ENCODE measurements at regions not wholly inside any gene's neighbourhood (a gene's known extent, or its start where the extent isn't known, plus 50 kb on each side); places are given as distances from the start of the nearest gene placed in this dataset.
"Not testable (repeated sequence)": the region's sequence is repeated elsewhere in the genome, so short reads cannot be mapped to it uniquely, and the experiment has no call there.

- no peak for DNase-seq (ENCODE audit: low spot score)
Observed at GRCh38 chr5:1731091-1731639, 68.5 kb downstream of the MRPL36 start.

GRCh38 chr5:1730487-1730847 lies 69.2 kb downstream of the MRPL36 start:
- DNase-seq (ENCODE audit: low spot score), result no peak

GRCh38 chr5:1729641-1730486 lies 69.8 kb downstream of the MRPL36 start:
- no peak for DNase-seq (ENCODE audit: low spot score)

GRCh38 chr5:1728846-1729245 lies 70.8 kb downstream of the MRPL36 start:
- no peak for DNase-seq (ENCODE audit: low spot score)

GRCh38 chr5:1727571-1727970 lies 72.1 kb downstream of the MRPL36 start:
- no peak for DNase-seq (ENCODE audit: low spot score)

GRCh38 chr5:1726956-1727355 lies 72.7 kb downstream of the MRPL36 start:
- DNase-seq (ENCODE audit: low spot score), result no peak

- no peak for DNase-seq (ENCODE audit: low spot score)
Observed at GRCh38 chr5:1726469-1726865, 73.2 kb downstream of the MRPL36 start.

GRCh38 chr5:1725641-1726468 lies 73.8 kb downstream of the MRPL36 start:
- no peak for DNase-seq (ENCODE audit: low spot score)

GRCh38 chr5:1724822-1725602 lies 74.6 kb downstream of the MRPL36 start:
- no peak for DNase-seq (ENCODE audit: low spot score)

GRCh38 chr5:1723957-1724821 lies 75.4 kb downstream of the MRPL36 start:
- no peak for DNase-seq (ENCODE audit: low spot score)

- no peak for DNase-seq (ENCODE audit: low spot score)
Observed at GRCh38 chr5:1723476-1723875, 76.2 kb downstream of the MRPL36 start.

- no peak for DNase-seq (ENCODE audit: low spot score)
Observed at GRCh38 chr5:1722877-1723276, 76.8 kb downstream of the MRPL36 start.

GRCh38 chr5:1720396-1721110 lies 79.1 kb downstream of the MRPL36 start:
- no peak for DNase-seq (ENCODE audit: low spot score)

- no peak for DNase-seq (ENCODE audit: low spot score)
Observed at GRCh38 chr5:1719860-1720259, 79.8 kb downstream of the MRPL36 start.

GRCh38 chr5:1718669-1719068 lies 81.0 kb downstream of the MRPL36 start:
- peak; percentile 43 for DNase-seq (ENCODE audit: low spot score)

GRCh38 chr5:1710091-1710490 lies 89.5 kb downstream of the MRPL36 start:
- DNase-seq (ENCODE audit: low spot score), result not testable (repeated sequence)

GRCh38 chr5:1709171-1709803 lies 90.3 kb downstream of the MRPL36 start:
- DNase-seq (ENCODE audit: low spot score), result no peak

GRCh38 chr5:1708592-1709141 lies 91.0 kb downstream of the MRPL36 start:
- no peak for DNase-seq (ENCODE audit: low spot score)

GRCh38 chr5:1707467-1707866 lies 92.2 kb downstream of the MRPL36 start:
- DNase-seq (ENCODE audit: low spot score), result no peak

GRCh38 chr5:1706428-1706827 lies 93.2 kb downstream of the MRPL36 start:
- no peak for DNase-seq (ENCODE audit: low spot score)

Data from SW480 (cell line).